Smooth muscle cell (in vitro differentiated cells): ENCODE measurements at regions not wholly inside any gene's neighbourhood (a gene's known extent, or its start where the extent isn't known, plus 50 kb on each side); places are given as distances from the start of the nearest gene placed in this dataset.

Experiments
- DNase-seq: peaks from one replicate; lab custom pipeline; 2025; ENCODE audit not compliant: unreplicated experiment; lab: John Stamatoyannopoulos, UW
- H2AFZ ChIP-seq: fragments of 200-600 bp; sonication (generic); 2 replicates; pipeline ENCODE4 v1.6.0; 2016; ENCODE audit warnings: antibody characterized with exemption, low read depth, mild to moderate bottlenecking
- H3F3A ChIP-seq: fragments of 200-600 bp; sonication (generic); 2 replicates; pipeline ENCODE4 v1.6.0; 2017; ENCODE audit warnings: antibody characterized with exemption, low read depth
- H3K27ac ChIP-seq: fragments of 200-600 bp; sonication (generic); 2 replicates; pipeline ENCODE4 v1.5.1; 2016; ENCODE audit warnings: low read depth, mild to moderate bottlenecking
- H3K27me3 ChIP-seq: fragments of 200-600 bp; sonication (generic); 2 replicates; pipeline ENCODE4 v1.6.1; 2016; ENCODE audit warnings: low read depth, mild to moderate bottlenecking
- H3K36me3 ChIP-seq: fragments of 200-600 bp; sonication (generic); 2 replicates; pipeline ENCODE4 v1.5.1; 2016; ENCODE audit warnings: low read depth
- H3K4me1 ChIP-seq: fragments of 200-600 bp; sonication (generic); 2 replicates; pipeline ENCODE4 v1.5.1; 2016; ENCODE audit warnings: low read depth
- H3K4me2 ChIP-seq: fragments of 200-600 bp; sonication (generic); 2 replicates; pipeline ENCODE4 v1.6.0; 2016; ENCODE audit warnings: mild to moderate bottlenecking
- H3K4me3 ChIP-seq: fragments of 200-600 bp; sonication (generic); 2 replicates; pipeline ENCODE4 v1.5.1; 2016; ENCODE audit warnings: mild to moderate bottlenecking
- H3K79me2 ChIP-seq: fragments of 200-600 bp; sonication (generic); 2 replicates; pipeline ENCODE4 v1.6.0; 2016; ENCODE audit warnings: low read depth, mild to moderate bottlenecking
- H3K9ac ChIP-seq: fragments of 200-600 bp; sonication (generic); 2 replicates; pipeline ENCODE4 v1.6.0; 2016; ENCODE audit warnings: low read depth
- H3K9me3 ChIP-seq: fragments of 200-600 bp; sonication (generic); replicated peaks from 2 replicates; pipeline ENCODE4 v1.5.1; 2016; ENCODE audit warnings: low read depth
- H4K20me1 ChIP-seq: fragments of 200-600 bp; sonication (generic); 2 replicates; pipeline ENCODE4 v1.6.0; 2016; ENCODE audit warnings: low read depth
- CTCF ChIP-seq: fragments of 200-600 bp; sonication (generic); IDR thresholded peaks from 2 replicates; pipeline ENCODE4 v1.5.1; 2017; ENCODE audit warnings: borderline replicate concordance, mild to moderate bottlenecking, antibody characterized with exemption; ENCODE audit not compliant: insufficient read depth, poor library complexity, severe bottlenecking
- WGBS: methylation state at CpG from one replicate; pipeline ENCODE4 v1.1.7; 2016; ENCODE audit warnings: low lambda C conversion rate; 5-methylcytosine and 5-hydroxymethylcytosine counted together

- H3K4me3 ChIP-seq: no peak overlapping the region
- no peaks in the 10 kb centered on the region for H3K4me1 ChIP-seq
- no peaks in the 10 kb centered on the region for H3K36me3 ChIP-seq
- peaks cover 7% of the 10 kb centered on the region for H3K27me3 ChIP-seq
- H4K20me1 ChIP-seq: no peaks in the 10 kb centered on the region
- no peaks in the 10 kb centered on the region for H3F3A ChIP-seq
- TF ChIP-seq CTCF: no peak
- DNase-seq: no peak
- WGBS: 80% methylated on average over 4 of the region's 4 CpGs
- no peaks in the 10 kb centered on the region for H3K79me2 ChIP-seq
- no peaks in the 10 kb centered on the region for H3K9me3 ChIP-seq
- no peak overlapping the region for H3K27ac ChIP-seq
- no peak overlapping the region for H3K4me2 ChIP-seq
- no peak overlapping the region for H3K9ac ChIP-seq
- no peak overlapping the region for H2AFZ ChIP-seq
Observed at GRCh38 chr5:35545190-35545589, 72.5 kb upstream of the SPEF2 start.

- TF ChIP-seq CTCF: no peak
- no peak overlapping the region for H3K27ac ChIP-seq
- no peak overlapping the region for H3K4me2 ChIP-seq
- 93% methylated on average over 1 of the region's 1 CpG for WGBS
- H4K20me1 ChIP-seq: no peaks in the 10 kb centered on the region
- H3K9me3 ChIP-seq: no peaks in the 10 kb centered on the region
- no peaks in the 10 kb centered on the region for H3F3A ChIP-seq
- no peak overlapping the region for H2AFZ ChIP-seq
- no peak overlapping the region for H3K9ac ChIP-seq
- no peaks in the 10 kb centered on the region for H3K79me2 ChIP-seq
- no peak for DNase-seq
- peaks cover 7% of the 10 kb centered on the region for H3K27me3 ChIP-seq
- no peaks in the 10 kb centered on the region for H3K36me3 ChIP-seq
- no peaks in the 10 kb centered on the region for H3K4me1 ChIP-seq
- no peak overlapping the region for H3K4me3 ChIP-seq
Observed at GRCh38 chr5:35543408-35543807, 74.3 kb upstream of the SPEF2 start.

- H3F3A ChIP-seq: no peaks in the 10 kb centered on the region
- no peaks in the 10 kb centered on the region for H4K20me1 ChIP-seq
- no peaks in the 10 kb centered on the region for H3K4me1 ChIP-seq
- DNase-seq: no peak
- H2AFZ ChIP-seq: no peak overlapping the region
- H3K9me3 ChIP-seq: no peaks in the 10 kb centered on the region
- no peak overlapping the region for H3K27ac ChIP-seq
- WGBS: 90% methylated on average over 3 of the region's 3 CpGs
- H3K4me2 ChIP-seq: no peak overlapping the region
- H3K4me3 ChIP-seq: no peak overlapping the region
- H3K9ac ChIP-seq: no peak overlapping the region
- H3K36me3 ChIP-seq: no peaks in the 10 kb centered on the region
- H3K79me2 ChIP-seq: no peaks in the 10 kb centered on the region
- H3K27me3 ChIP-seq: no peaks in the 10 kb centered on the region
- TF ChIP-seq CTCF: no peak
Observed at GRCh38 chr5:35540002-35540401, 77.7 kb upstream of the SPEF2 start.

GRCh38 chr5:35538198-35538931 is 79.3 kb upstream of the SPEF2 start:
- no peak for DNase-seq
- Histone ChIP-seq H3K9ac (no peak overlapping the region), H3K79me2 (no peaks in the 10 kb centered on the region), H3K4me2 (no peak overlapping the region), H3K36me3 (no peaks in the 10 kb centered on the region), H3K4me1 (no peaks in the 10 kb centered on the region), H2AFZ (no peak overlapping the region), H4K20me1 (no peaks in the 10 kb centered on the region), H3K27me3 (no peaks in the 10 kb centered on the region), H3K4me3 (no peak overlapping the region), H3F3A (no peaks in the 10 kb centered on the region), H3K9me3 (no peaks in the 10 kb centered on the region), H3K27ac (no peak overlapping the region)
- 82% methylated on average over 7 of the region's 7 CpGs for WGBS
- no peak for TF ChIP-seq CTCF
